GM21737 (cell line): ENCODE measurements at regions not wholly inside any gene's neighbourhood (a gene's known extent, or its start where the extent isn't known, plus 50 kb on each side); places are given as distances from the start of the nearest gene placed in this dataset.
"Not testable (repeated sequence)": the region's sequence is repeated elsewhere in the genome, so short reads cannot be mapped to it uniquely, and the experiment has no call there.

Experiments used
- ATAC-seq: cut with Tn5 transposase; IDR thresholded peaks from one replicate; pipeline ENCODE4 v1.9.1; 2021; ENCODE audit warnings: mild to moderate bottlenecking, moderate library complexity; ENCODE audit not compliant: unreplicated experiment

GRCh38 chr6:84847390-84848160, 83.2 kb upstream of the TBX18 start:
- ATAC-seq, result no peak

- ATAC-seq, result no peak
Measured at GRCh38 chr6:84842525-84843166, 78.2 kb upstream of the TBX18 start.

DNA sequence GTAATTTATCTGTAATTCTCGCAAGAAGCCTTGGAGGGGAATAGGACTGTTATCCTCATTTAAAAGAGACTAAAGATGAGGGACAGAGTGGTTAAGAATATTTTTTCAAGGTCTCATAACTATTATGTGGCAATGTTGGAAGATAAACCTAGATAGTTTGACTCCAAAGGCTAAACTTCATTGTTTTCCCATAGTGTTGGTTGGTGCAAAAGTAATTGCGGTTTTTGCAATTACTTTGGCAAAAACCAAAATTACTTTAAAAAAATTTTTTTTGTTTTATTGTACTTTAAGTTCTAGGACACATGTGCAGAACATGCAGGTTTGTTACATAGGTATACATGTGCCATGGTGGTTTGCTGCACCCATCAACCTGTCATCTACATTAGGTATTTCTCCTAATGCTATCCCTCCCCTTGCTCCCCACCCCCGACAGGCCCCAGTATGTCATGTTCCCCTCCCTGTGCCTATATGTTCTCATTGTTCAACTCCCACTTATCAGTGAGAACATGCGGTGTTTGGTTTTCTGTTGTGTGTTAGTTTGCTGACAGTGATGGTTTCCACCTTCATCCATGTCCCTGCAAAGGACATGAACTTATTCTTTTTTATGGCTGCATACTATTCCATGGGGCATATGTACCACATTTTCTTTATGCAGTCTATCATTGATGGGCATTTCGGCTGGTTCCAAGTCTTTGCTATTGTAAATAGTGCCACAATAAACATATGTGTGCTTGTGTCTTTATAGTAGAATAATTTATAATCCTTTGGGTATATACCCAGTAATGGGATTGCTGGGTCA, 72.9 kb upstream of the TBX18 start:
- not testable (repeated sequence) for ATAC-seq

- ATAC-seq, result no peak
Measured at GRCh38 chr6:84836366-84836765, 72.0 kb upstream of the TBX18 start.

- no peak for ATAC-seq
Measured at GRCh38 chr6:84835340-84835739, 70.9 kb upstream of the TBX18 start.

- ATAC-seq, result not testable (repeated sequence)
Measured at GRCh38 chr6:84831924-84832323, 67.5 kb upstream of the TBX18 start.

- no peak for ATAC-seq
Measured at GRCh38 chr6:84825461-84825860, 61.1 kb upstream of the TBX18 start.

DNA sequence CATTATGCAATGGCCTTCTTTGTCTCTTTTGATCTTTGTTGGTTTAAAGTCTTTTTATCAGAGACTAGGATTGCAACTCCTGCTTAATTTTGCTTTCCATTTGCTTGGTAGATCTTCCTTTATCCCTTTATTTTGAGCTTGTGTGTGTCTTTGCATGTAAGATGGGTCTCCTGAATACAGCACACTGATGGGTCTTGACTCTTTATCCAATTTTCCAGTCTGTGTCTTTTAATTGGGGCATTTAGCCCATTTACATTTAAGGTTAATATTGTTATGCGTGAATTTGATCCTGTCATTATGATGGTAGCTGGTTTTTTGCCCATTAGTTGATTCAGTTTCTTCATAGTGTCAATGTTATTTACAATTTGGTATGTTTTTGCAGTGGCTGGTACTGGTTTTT, 56.9 kb upstream of the TBX18 start:
- not testable (repeated sequence) for ATAC-seq

- no peak for ATAC-seq
Measured at GRCh38 chr6:84816741-84817140, 52.3 kb upstream of the TBX18 start.

DNA sequence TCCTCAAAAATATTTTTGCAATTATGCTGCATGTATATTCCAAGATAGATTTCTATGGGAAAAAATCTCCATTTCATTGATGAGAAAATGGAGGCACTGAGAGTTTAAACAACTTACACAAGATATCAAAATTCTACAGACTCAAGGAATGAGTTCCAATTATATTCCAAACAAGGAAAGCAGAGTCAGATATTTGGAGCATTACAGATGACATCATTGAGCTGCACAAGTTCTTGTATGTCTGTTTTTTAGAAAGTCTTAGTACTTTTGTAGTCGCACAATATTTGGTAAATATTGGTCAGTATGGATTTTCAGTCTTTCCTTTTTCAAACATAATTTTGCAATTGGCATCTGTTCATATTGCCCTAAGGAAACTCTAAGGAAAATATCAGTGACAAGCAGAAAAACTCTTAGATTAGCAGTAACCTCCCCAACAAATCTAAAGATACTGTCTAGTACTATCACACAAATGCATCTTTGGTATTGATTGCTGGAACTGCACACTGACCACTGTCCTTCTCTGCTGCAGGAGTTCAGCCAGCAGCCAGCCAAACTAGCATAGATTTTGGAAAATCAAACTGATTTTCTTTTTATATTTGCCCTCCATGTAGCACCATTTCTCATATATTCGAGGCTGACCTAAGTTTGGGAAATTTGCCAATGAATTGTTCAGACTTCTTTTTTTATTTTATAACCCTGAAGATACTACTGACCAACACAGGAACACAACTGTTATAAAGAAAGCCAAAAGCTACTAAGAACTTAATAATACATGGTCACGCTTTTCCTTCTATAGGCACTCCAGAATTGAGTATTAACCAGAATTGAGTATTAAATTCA, 51.7 kb upstream of the TBX18 start:
- no peak for ATAC-seq
